Keratinocyte (primary cell): ENCODE measurements at regions not wholly inside any gene's neighbourhood (a gene's known extent, or its start where the extent isn't known, plus 50 kb on each side); places are given as distances from the start of the nearest gene placed in this dataset.

Experiments used
- DNase-seq: peaks from one replicate; pipeline ENCODE4 v3.0.0-alpha.2; 2011; ENCODE audit warnings: low read depth, missing footprints, low spot score
- FAIRE-seq: peaks from 2 replicates; lab custom pipeline; 2011; peaks lifted over from hg19 to GRCh38; lab: Jason Lieb, UNC
- H2AFZ ChIP-seq: 2 replicates; pipeline ENCODE4 v1.6.0; 2012; ENCODE audit warnings: low read length, control low read depth, inconsistent platforms; ENCODE audit not compliant: control insufficient read depth
- H3K27ac ChIP-seq: 2 replicates; pipeline ENCODE4 v1.5.1; 2011; ENCODE audit warnings: low read length; ENCODE audit not compliant: control insufficient read depth, insufficient read depth
- H3K27me3 ChIP-seq: 3 replicates; pipeline ENCODE4 v1.6.0; 2011; ENCODE audit warnings: low read length; ENCODE audit not compliant: control insufficient read depth, insufficient read depth; ENCODE audit errors: extremely low read depth
- H3K36me3 ChIP-seq, 2 experiments: 2 replicates in 1 of 2; 3 replicates in 1 of 2; pipeline ENCODE4 v1.5.1; 2011; ENCODE audit warnings: low read length in 2 of 2, mild to moderate bottlenecking in 1 of 2; ENCODE audit not compliant: control insufficient read depth in 2 of 2, insufficient read depth in 2 of 2; ENCODE audit errors: extremely low read depth in 1 of 2
- H3K4me1 ChIP-seq: 3 replicates; pipeline ENCODE4 v1.5.1; 2011; ENCODE audit warnings: low read length; ENCODE audit not compliant: control insufficient read depth, insufficient read depth; ENCODE audit errors: extremely low read depth
- H3K4me2 ChIP-seq: 3 replicates; pipeline ENCODE4 v1.6.0; 2011; ENCODE audit warnings: low read depth, low read length; ENCODE audit not compliant: control insufficient read depth, insufficient read depth; ENCODE audit errors: extremely low read depth
- H3K4me3 ChIP-seq, 3 experiments: fragments of 200-600 bp in 1 of 3; sonication (generic) in 1 of 3; 2 replicates in 2 of 3; 3 replicates in 1 of 3; pipeline ENCODE4 v1.5.1; 2011 to 2016; ENCODE audit warnings: low read length in 3 of 3, mild to moderate bottlenecking in 3 of 3, control low read depth in 2 of 3, inconsistent platforms in 1 of 3, low read depth in 1 of 3, mixed read lengths in 1 of 3, mixed run types in 1 of 3, moderate library complexity in 1 of 3; ENCODE audit not compliant: control insufficient read depth in 2 of 3, insufficient read depth in 2 of 3; ENCODE audit errors: extremely low read depth in 1 of 3
- H3K79me2 ChIP-seq: 2 replicates; pipeline ENCODE4 v1.6.0; 2012; ENCODE audit warnings: low read length; ENCODE audit not compliant: control insufficient read depth, insufficient read depth
- H3K9ac ChIP-seq: 3 replicates; pipeline ENCODE4 v1.6.0; 2011; ENCODE audit warnings: low read length; ENCODE audit not compliant: control insufficient read depth, insufficient read depth; ENCODE audit errors: extremely low read depth
- H3K9me1 ChIP-seq: 3 replicates; pipeline ENCODE4 v1.6.0; 2011; ENCODE audit warnings: low read length; ENCODE audit not compliant: control insufficient read depth, insufficient read depth; ENCODE audit errors: extremely low read depth
- H3K9me3 ChIP-seq: 2 replicates; pipeline ENCODE4 v1.5.1; 2012; ENCODE audit warnings: low read depth, low read length; ENCODE audit not compliant: control insufficient read depth
- H4K20me1 ChIP-seq: 3 replicates; pipeline ENCODE4 v1.6.0; 2011; ENCODE audit warnings: low read length; ENCODE audit not compliant: control insufficient read depth, insufficient read depth; ENCODE audit errors: extremely low read depth
- CTCF ChIP-seq, 3 experiments: IDR thresholded peaks in 1 of 3; conservative IDR thresholded peaks in 1 of 3; optimal IDR thresholded peaks in 1 of 3; 2 replicates in 2 of 3; 3 replicates in 1 of 3; pipeline versions ENCODE3 to v1.5.1; 2011; ENCODE audit warnings: low read length in 3 of 3, mild to moderate bottlenecking in 3 of 3, moderate library complexity in 2 of 3, control low read depth in 1 of 3, inconsistent platforms in 1 of 3; ENCODE audit not compliant: insufficient read depth in 2 of 3; ENCODE audit errors: extremely low read depth in 1 of 3
- EZH2 ChIP-seq: IDR thresholded peaks from one replicate; pipeline ENCODE4 v1.6.1; 2012; ENCODE audit warnings: inconsistent platforms, mild to moderate bottlenecking, low read length, moderate library complexity
- dilution Hi-C: fragments of 300-500 bp; cut with MboI; formaldehyde crosslinking; loops from one replicate; pipeline ENCODE4 v1.7.0; 2020; ENCODE audit warnings: low sequenced_read_pairs; ENCODE audit not compliant: extremely low pct_ligation_motif_present

GRCh38 chr4:149932188-149932587 lies 116.5 kb upstream of the IQCM start:
- Histone ChIP-seq H3K27ac (no peak overlapping the region), H2AFZ (no peak overlapping the region), H3K9ac (no peak overlapping the region), H3K4me3 (no peak overlapping the region), H3K4me1 (no peaks in the 10 kb centered on the region), H3K9me1 (no peaks in the 10 kb centered on the region), H3K27me3 (no peaks in the 10 kb centered on the region), H3K4me2 (no peak overlapping the region), H3K79me2 (no peaks in the 10 kb centered on the region), H4K20me1 (no peaks in the 10 kb centered on the region), H3K36me3 (no peaks in the 10 kb centered on the region), H3K9me3 (no peaks in the 10 kb centered on the region)
- FAIRE-seq (no peak), DNase-seq (no peak)
- TF ChIP-seq EZH2, result no peak
- no peak for TF ChIP-seq CTCF (optimal IDR thresholded peaks at IDR 0.05 in 1 of 3, IDR thresholded peaks at IDR 0.05 in 1 of 3, conservative IDR thresholded peaks at IDR 0.05 in 1 of 3; ENCODE audit: extremely low read depth in 1 of 3, insufficient read depth in 2 of 3, low read length in 3 of 3)
- dilution Hi-C loops, result no loop called here

GRCh38 chr4:149933120-149933519 lies 117.5 kb upstream of the IQCM start:
- Histone ChIP-seq H3K9me3 (no peaks in the 10 kb centered on the region), H3K4me1 (no peaks in the 10 kb centered on the region), H3K27me3 (no peaks in the 10 kb centered on the region), H2AFZ (no peak overlapping the region), H3K79me2 (no peaks in the 10 kb centered on the region), H3K36me3 (no peaks in the 10 kb centered on the region), H3K4me3 (no peak overlapping the region), H3K9ac (no peak overlapping the region), H4K20me1 (no peaks in the 10 kb centered on the region), H3K27ac (no peak overlapping the region), H3K4me2 (no peak overlapping the region), H3K9me1 (no peaks in the 10 kb centered on the region)
- TF ChIP-seq EZH2 (no peak), CTCF (optimal IDR thresholded peaks at IDR 0.05 in 1 of 3, IDR thresholded peaks at IDR 0.05 in 1 of 3, conservative IDR thresholded peaks at IDR 0.05 in 1 of 3; ENCODE audit: extremely low read depth in 1 of 3, insufficient read depth in 2 of 3, low read length in 3 of 3) (no peak)
- dilution Hi-C loops, result no loop called here
- no peak for FAIRE-seq
- DNase-seq, result no peak
